K562 (cell line): ENCODE measurements at regions not wholly inside any gene's neighbourhood (a gene's known extent, or its start where the extent isn't known, plus 50 kb on each side); places are given as distances from the start of the nearest gene placed in this dataset.

Experiments used
- ATAC-seq: fragments of 200-7000 bp; cut with Tn5 transposase; 3 replicates; pipeline ENCODE4 v1.9.1; 2020; ENCODE audit warnings: moderate library complexity
- BruUV-seq: library from RNA; stranded (reverse); fragments of 400-500 nt; replicated peaks from 2 replicates; lab custom pipeline; 2021; lab: Mats Ljungman, UMichigan
- CTCF ChIA-PET: fragments of 300-600 bp; formaldehyde crosslinking; extraction: SDS; loops from one replicate; lab custom pipeline; 2021; ENCODE audit warnings: low intra/inter-chr PET ratio; lab: Yijun Ruan, JAX
- POLR2A ChIA-PET: fragments of 300-600, 350-650 bp; sonication (Branson Sonifier 250); formaldehyde crosslinking; extraction: SDS; loops from one replicate; lab custom pipeline; 2021; ENCODE audit warnings: antibody characterized with exemption, inconsistent platforms; lab: Yijun Ruan, JAX
- DNase-seq, 4 experiments: peaks; one replicate each; pipeline versions ENCODE4 v3.0.0 to v3.0.0-alpha.2; 2011 to 2018; ENCODE audit warnings: low spot score in 3 of 4, mixed read lengths in 3 of 4; ENCODE audit errors: extremely low read depth in 1 of 4
- FAIRE-seq: peaks from 2 replicates; lab custom pipeline; 2011; peaks lifted over from hg19 to GRCh38; lab: Jason Lieb, UNC
- H2AFZ ChIP-seq: 2 replicates; pipeline ENCODE4 v1.6.0; 2011; ENCODE audit warnings: low read depth, low read length, control low read depth, inconsistent platforms
- H3K27ac ChIP-seq: fragments of 200-600 bp; 3 replicates; pipeline ENCODE4 v1.8.0; 2011; ENCODE audit warnings: low read depth, mild to moderate bottlenecking, control low read depth, inconsistent platforms, low read length, moderate library complexity, mixed read lengths; ENCODE audit errors: extremely low read depth
- H3K27me3 ChIP-seq, 2 experiments: fragments of 300-600 bp in 1 of 2; 2 replicates in 1 of 2; 3 replicates in 1 of 2; pipeline versions ENCODE4 v1.6.0 to v1.8.0; 2011; ENCODE audit warnings: inconsistent platforms in 2 of 2, low read length in 2 of 2, mild to moderate bottlenecking in 1 of 2, mixed read lengths in 1 of 2, moderate library complexity in 1 of 2; ENCODE audit not compliant: control insufficient read depth in 2 of 2, insufficient read depth in 2 of 2
- H3K36me3 ChIP-seq: fragments of 300-600 bp; 3 replicates; pipeline ENCODE4 v1.8.0; 2011; ENCODE audit warnings: mild to moderate bottlenecking, low read length, inconsistent platforms; ENCODE audit not compliant: control insufficient read depth, insufficient read depth
- H3K4me1 ChIP-seq, 2 experiments: fragments of 200-600 bp in 1 of 2; replicated peaks in 1 of 2; 2 replicates in 1 of 2; 3 replicates in 1 of 2; pipeline versions ENCODE4 v1.5.1 to v1.8.0; 2011; ENCODE audit warnings: inconsistent platforms in 2 of 2, low read length in 2 of 2, mild to moderate bottlenecking in 1 of 2, mixed read lengths in 1 of 2, moderate library complexity in 1 of 2; ENCODE audit not compliant: control insufficient read depth in 2 of 2, insufficient read depth in 2 of 2
- H3K4me2 ChIP-seq: 2 replicates; pipeline ENCODE4 v1.6.1; 2011; ENCODE audit warnings: low read length, control low read depth, inconsistent platforms, mixed read lengths; ENCODE audit not compliant: insufficient read depth
- H3K4me3 ChIP-seq: fragments of 200-600 bp; sonication (generic), shearing (Covaris generic); 2 replicates; pipeline ENCODE4 v1.5.1; 2016; ENCODE audit warnings: control low read depth, inconsistent platforms
- H3K79me2 ChIP-seq: fragments of 200-600 bp; 3 replicates; pipeline ENCODE4 v1.8.0; 2011; ENCODE audit warnings: low read length, inconsistent platforms; ENCODE audit not compliant: control insufficient read depth, insufficient read depth
- H3K9ac ChIP-seq, 2 experiments: 2 replicates each; pipeline versions ENCODE4 v1.6.0 to v1.6.1; 2011; ENCODE audit warnings: low read depth in 2 of 2, low read length in 2 of 2, control low read depth in 1 of 2, inconsistent platforms in 1 of 2, mild to moderate bottlenecking in 1 of 2, mixed read lengths in 1 of 2; ENCODE audit not compliant: insufficient read depth in 1 of 2
- H3K9me1 ChIP-seq: one replicate; pipeline ENCODE4 v1.6.0; 2011; ENCODE audit warnings: inconsistent platforms, mild to moderate bottlenecking, low read length, moderate library complexity; ENCODE audit not compliant: control insufficient read depth, insufficient read depth
- H3K9me3 ChIP-seq: replicated peaks from 2 replicates; pipeline ENCODE4 v1.5.1; 2011; ENCODE audit warnings: low read depth, low read length, inconsistent platforms; ENCODE audit not compliant: control insufficient read depth, insufficient read depth
- H4K20me1 ChIP-seq: replicated peaks from 2 replicates; pipeline ENCODE4 v1.6.1; 2011; ENCODE audit warnings: low read length, inconsistent platforms, mixed read lengths; ENCODE audit not compliant: control insufficient read depth, insufficient read depth
- ARID3A ChIP-seq: IDR thresholded peaks from 2 replicates; pipeline ENCODE4 v1.6.1; 2012; ENCODE audit warnings: low read depth, low read length, improper control_type of control experiment, borderline replicate concordance
- C11orf30 ChIP-seq: fragments of 450-650 bp; IDR thresholded peaks from 2 replicates; pipeline ENCODE4 v1.6.1; 2016; ENCODE audit warnings: low read depth, mild to moderate bottlenecking
- LCOR ChIP-seq: sonication (generic); formaldehyde crosslinking; IDR thresholded peaks from 2 replicates; pipeline ENCODE4 v1.8.0; 2022; ENCODE audit warnings: mild to moderate bottlenecking, missing genetic modification reagents
- MAFF ChIP-seq: IDR thresholded peaks from 2 replicates; pipeline ENCODE4 v1.6.1; 2012; ENCODE audit warnings: low read length, improper control_type of control experiment
- MAFG ChIP-seq: fragments of 450-650 bp; conservative IDR thresholded peaks from 2 replicates; pipeline ENCODE4 v1.6.1; 2016; ENCODE audit warnings: missing genetic modification characterization, missing compliant biosample characterization
- MAFK ChIP-seq: IDR thresholded peaks from 2 replicates; pipeline ENCODE4 v1.6.1; 2011; ENCODE audit warnings: low read length, improper control_type of control experiment
- ZNF316 ChIP-seq: fragments of 450-650 bp; IDR thresholded peaks from 2 replicates; pipeline ENCODE4 v1.6.1; 2016
- WGBS: fragments of 100-300 bp; shearing (Covaris generic); methylation state at CpG from one replicate; pipeline ENCODE4 v1.1.6; 2016; ENCODE audit warnings: low coverage, mixed read lengths; ENCODE audit not compliant: insufficient coverage; ENCODE audit errors: missing lambda C conversion rate; 5-methylcytosine and 5-hydroxymethylcytosine counted together
- in situ Hi-C: fragments of 300-500 bp; cut with MboI; formaldehyde crosslinking; loops from 4 replicates; pipeline ENCODE4 v1.15.0; 2018; ENCODE audit warnings: inconsistent platforms, mixed read lengths
- intact Hi-C: fragments of 100-400 bp; cut with micrococcal nuclease; formaldehyde crosslinking; loops from 2 replicates; pipeline ENCODE4 v1.14.2; 2022

DNA sequence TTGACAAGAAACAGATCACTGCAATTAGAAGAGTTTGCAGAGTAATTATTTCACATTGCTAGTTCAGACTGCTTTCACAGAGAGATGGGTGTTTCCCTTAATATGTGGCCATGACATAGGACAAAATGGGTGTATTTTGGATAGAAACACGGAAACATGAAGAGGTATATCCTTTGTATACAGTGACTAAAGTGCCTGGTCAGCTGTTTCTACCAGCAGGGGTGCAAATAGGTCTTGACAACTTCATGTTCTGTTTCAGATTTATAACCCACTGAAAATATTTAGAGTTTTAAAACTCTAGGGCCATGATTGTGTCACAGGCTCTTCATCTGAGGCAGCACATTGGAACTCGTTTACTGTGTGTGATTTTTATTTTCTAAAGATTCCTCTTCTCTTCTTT lies 357.1 kb upstream of the TNP1 start:
- Histone ChIP-seq H3K9me3 (no peaks in the 10 kb centered on the region), H4K20me1 (no peaks in the 10 kb centered on the region), H3K79me2 (no peaks in the 10 kb centered on the region), H3K4me1 (peaks cover 0 to 9% of the 10 kb centered on the region in 2 experiments), H3K4me2 (no peak overlapping the region), H3K27me3 (no peaks in the 10 kb centered on the region), H3K36me3 (no peaks in the 10 kb centered on the region), H3K9ac (no peak overlapping the region), H3K4me3 (no peak overlapping the region), H3K27ac (no peak overlapping the region), H3K9me1 (no peaks in the 10 kb centered on the region), H2AFZ (no peak overlapping the region)
- TF ChIP-seq ZNF316 (peak; percentile 74), LCOR (no peak), MAFK (peak; percentile 59), MAFG (peak; percentile 69), ARID3A (no peak), MAFF (peak; percentile 59), C11orf30 (peak; percentile 65; the same call in 1 of the 2 replicates)
- 10% methylated on average over 2 of the region's 2 CpGs for WGBS
- FAIRE-seq = no peak
- ATAC-seq = no peak
- DNase-seq = no peak
- no TSS peak for BruUV-seq
- ChIA-PET POLR2A (no interaction called here), CTCF (no interaction called here)
- intact Hi-C loops = no loop called here
- in situ Hi-C loops = no loop called here
